H7 (cell line): ENCODE measurements at regions not wholly inside any gene's neighbourhood (a gene's known extent, or its start where the extent isn't known, plus 50 kb on each side); places are given as distances from the start of the nearest gene placed in this dataset.
A peak's percentile ranks its signal among the peaks of the same experiment; 100 is the strongest.

Experiments
- DNase-seq: peaks from one replicate; pipeline ENCODE4 v3.0.0; 2012
- H3K27me3 ChIP-seq: 2 replicates; pipeline ENCODE4 v1.6.0; 2011; ENCODE audit warnings: mild to moderate bottlenecking, low read length; ENCODE audit not compliant: control insufficient read depth, insufficient read depth
- H3K36me3 ChIP-seq: replicated peaks from 2 replicates; pipeline ENCODE4 v1.5.1; 2011; ENCODE audit warnings: low read length; ENCODE audit not compliant: control insufficient read depth, insufficient read depth
- H3K4me3 ChIP-seq: 2 replicates; pipeline ENCODE4 v1.5.1; 2011; ENCODE audit warnings: low read depth, mild to moderate bottlenecking, control low read depth, low read length, moderate library complexity; ENCODE audit not compliant: insufficient read depth

- H3K27me3 ChIP-seq, result no peaks in the 10 kb centered on the region
- no peak overlapping the region for H3K4me3 ChIP-seq
- no peak for DNase-seq
- H3K36me3 ChIP-seq, result no peaks in the 10 kb centered on the region; the same call in 1 of the 2 replicates
These were observed 73.8 kb downstream of the CLDN34 start for GRCh38 chrX:10040961-10041360.

- Histone ChIP-seq H3K27me3 (no peaks in the 10 kb centered on the region), H3K36me3 (no peaks in the 10 kb centered on the region; the same call in 1 of the 2 replicates), H3K4me3 (no peak overlapping the region)
- DNase-seq, result peak; percentile 63
These were observed 74.2 kb downstream of the CLDN34 start for GRCh38 chrX:10041383-10041782.

- H3K4me3 ChIP-seq, result no peak overlapping the region
- DNase-seq, result no peak
- no peaks in the 10 kb centered on the region for H3K27me3 ChIP-seq
- H3K36me3 ChIP-seq, result no peaks in the 10 kb centered on the region; the same call in 1 of the 2 replicates
These were observed 74.9 kb downstream of the CLDN34 start for GRCh38 chrX:10042055-10042454.

- Histone ChIP-seq H3K4me3 (no peak overlapping the region), H3K36me3 (no peaks in the 10 kb centered on the region; the same call in 1 of the 2 replicates), H3K27me3 (no peaks in the 10 kb centered on the region)
- no peak for DNase-seq
These were observed 76.2 kb downstream of the CLDN34 start for GRCh38 chrX:10043386-10043785.

- H3K4me3 ChIP-seq, result no peak overlapping the region
- no peak for DNase-seq
These were observed 76.9 kb downstream of the CLDN34 start for GRCh38 chrX:10044021-10044420.

GRCh38 chrX:10045327-10046000 is 78.3 kb downstream of the CLDN34 start:
- Histone ChIP-seq H3K27me3 (no peaks in the 10 kb centered on the region), H3K4me3 (no peak overlapping the region), H3K36me3 (no peaks in the 10 kb centered on the region)
- DNase-seq, result no peak

More at GRCh38 chrX:10044021-10044420, 76.9 kb downstream of the CLDN34 start:
- H3K36me3 ChIP-seq, result no peaks in the 10 kb centered on the region; the same call in 1 of the 2 replicates
- H3K27me3 ChIP-seq, result no peaks in the 10 kb centered on the region

- DNase-seq, result no peak
- Histone ChIP-seq H3K4me3 (no peak overlapping the region), H3K36me3 (no peaks in the 10 kb centered on the region), H3K27me3 (no peaks in the 10 kb centered on the region)
These were observed 80.0 kb downstream of the CLDN34 start for GRCh38 chrX:10047133-10047532.

- Histone ChIP-seq H3K4me3 (no peak overlapping the region), H3K36me3 (no peaks in the 10 kb centered on the region), H3K27me3 (no peaks in the 10 kb centered on the region)
- no peak for DNase-seq
These were observed 80.5 kb downstream of the CLDN34 start for GRCh38 chrX:10047631-10048030.

GRCh38 chrX:10048076-10048475 is 80.9 kb downstream of the CLDN34 start:
- DNase-seq, result peak; percentile 54
- H3K4me3 ChIP-seq, result no peak overlapping the region
- no peaks in the 10 kb centered on the region for H3K36me3 ChIP-seq
- no peaks in the 10 kb centered on the region for H3K27me3 ChIP-seq

- no peak for DNase-seq
- H3K4me3 ChIP-seq, result no peak overlapping the region
- no peaks in the 10 kb centered on the region for H3K36me3 ChIP-seq
These were observed 81.5 kb downstream of the CLDN34 start for GRCh38 chrX:10048707-10049106.

GRCh38 chrX:10049236-10049635 is 82.1 kb downstream of the CLDN34 start:
- Histone ChIP-seq H3K4me3 (no peak overlapping the region), H3K27me3 (no peaks in the 10 kb centered on the region), H3K36me3 (no peaks in the 10 kb centered on the region)
- no peak for DNase-seq

More at GRCh38 chrX:10048707-10049106, 81.5 kb downstream of the CLDN34 start:
- H3K27me3 ChIP-seq, result no peaks in the 10 kb centered on the region

GRCh38 chrX:10050481-10050880 is 83.3 kb downstream of the CLDN34 start:
- Histone ChIP-seq H3K36me3 (no peaks in the 10 kb centered on the region), H3K4me3 (no peak overlapping the region), H3K27me3 (no peaks in the 10 kb centered on the region)
- DNase-seq, result peak; percentile 76

GRCh38 chrX:10051866-10052480 is 84.8 kb downstream of the CLDN34 start:
- Histone ChIP-seq H3K4me3 (no peak overlapping the region), H3K36me3 (no peaks in the 10 kb centered on the region), H3K27me3 (no peaks in the 10 kb centered on the region)
- no peak for DNase-seq

GRCh38 chrX:10052906-10053625 is 85.9 kb downstream of the CLDN34 start:
- H3K4me3 ChIP-seq, result no peak overlapping the region
- H3K36me3 ChIP-seq, result no peaks in the 10 kb centered on the region
- H3K27me3 ChIP-seq, result no peaks in the 10 kb centered on the region
- DNase-seq, result no peak

- Histone ChIP-seq H3K4me3 (no peak overlapping the region), H3K36me3 (no peaks in the 10 kb centered on the region), H3K27me3 (no peaks in the 10 kb centered on the region)
- DNase-seq, result no peak
These were observed 87.2 kb downstream of the CLDN34 start for GRCh38 chrX:10054396-10054795.
